Ramos (cell line): ENCODE measurements at regions not wholly inside any gene's neighbourhood (a gene's known extent, or its start where the extent isn't known, plus 50 kb on each side); places are given as distances from the start of the nearest gene placed in this dataset.
"Not testable (repeated sequence)": the region's sequence is repeated elsewhere in the genome, so short reads cannot be mapped to it uniquely, and the experiment has no call there.

Experiments
- in situ Hi-C: fragments of 300-500 bp; cut with MboI; formaldehyde crosslinking; loops from one replicate; pipeline ENCODE4 v1.14.3; 2022; ENCODE audit warnings: low sequenced_read_pairs; ENCODE audit not compliant: unreplicated experiment

DNA sequence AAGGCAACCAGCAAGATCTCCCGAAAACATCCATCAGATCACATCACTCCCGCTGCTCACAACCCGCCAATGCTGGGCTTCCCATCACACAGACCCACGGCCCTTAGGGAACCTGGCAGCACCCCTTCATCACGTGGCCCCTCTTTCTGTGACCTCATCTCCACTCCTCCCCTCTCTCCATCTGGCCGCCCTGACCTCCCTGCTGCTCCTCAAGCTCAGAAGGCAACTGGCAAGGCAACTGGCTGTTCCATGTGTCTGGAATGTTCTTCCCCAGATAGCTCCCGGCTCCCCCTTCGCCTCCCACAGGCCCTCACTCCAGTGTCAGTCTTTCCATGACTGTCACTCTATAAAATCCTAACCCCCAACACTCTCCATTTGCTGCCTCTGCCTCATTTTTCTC is 113.0 kb upstream of the ERG start:
- in situ Hi-C loops, result no loop called here

GRCh38 chr21:38613686-38614085 is 115.4 kb upstream of the ERG start:
- in situ Hi-C loops, result no loop called here

DNA sequence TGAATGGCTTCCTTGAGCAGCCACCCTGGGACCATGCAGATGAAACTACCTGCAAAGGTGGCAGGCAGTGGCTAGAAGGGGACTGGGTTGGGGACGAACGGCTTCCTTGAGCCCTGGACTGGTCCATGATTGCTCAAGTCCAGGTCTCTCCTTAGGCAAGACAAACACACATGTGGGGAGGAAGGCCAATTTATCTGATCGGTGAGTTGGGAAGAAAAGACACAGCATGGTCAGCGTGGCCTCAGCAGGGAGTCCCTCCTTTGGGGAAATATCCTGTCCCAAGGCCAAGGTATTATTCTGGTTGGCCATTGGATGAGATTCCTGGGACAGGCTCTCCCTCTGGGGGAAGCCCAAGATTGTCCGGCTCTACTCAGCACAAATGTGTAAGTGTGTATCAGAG is 116.3 kb upstream of the ERG start:
- in situ Hi-C loops, result no loop called here

DNA sequence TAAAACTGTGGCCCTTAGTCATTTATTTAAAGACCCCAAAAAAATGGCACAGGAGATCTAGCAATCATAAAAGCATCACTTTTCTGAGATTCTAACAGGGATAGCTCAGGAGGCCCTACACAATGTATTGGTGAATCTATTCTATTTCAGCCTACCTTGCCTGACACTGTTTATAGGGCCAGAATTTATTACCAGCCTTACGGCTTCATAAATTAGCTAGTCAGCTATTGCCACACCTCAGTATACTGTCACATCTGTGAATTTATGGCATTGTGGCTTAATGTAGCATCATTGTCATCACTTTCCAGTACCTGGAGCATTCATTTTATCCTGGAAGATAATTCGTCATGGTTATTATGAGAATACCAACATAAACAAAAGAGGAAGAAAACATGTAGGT is 121.2 kb upstream of the ERG start:
- in situ Hi-C loops, result no loop called here

DNA sequence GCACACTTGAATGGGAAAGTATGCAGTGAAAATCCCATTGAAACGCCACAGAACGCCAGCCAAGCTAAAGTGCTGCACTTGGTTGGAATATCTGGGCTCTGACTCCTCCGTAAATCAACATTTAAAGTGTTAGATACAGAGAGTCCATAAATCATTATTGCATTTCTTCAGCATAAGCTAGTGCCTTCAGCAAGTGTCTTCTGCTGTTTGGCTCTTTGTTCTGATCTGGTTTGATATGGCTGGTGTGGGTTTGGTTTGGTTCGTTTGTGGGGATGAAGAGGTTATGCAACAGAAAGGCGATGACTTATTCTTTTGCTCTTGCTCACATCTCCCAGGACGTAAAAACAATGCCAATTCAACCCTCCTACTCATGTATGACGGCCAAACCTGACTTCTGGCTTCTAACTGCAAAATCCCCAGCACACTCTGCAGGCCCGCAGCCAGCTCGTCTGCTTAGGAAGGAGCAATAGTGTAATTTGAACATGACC is 121.8 kb upstream of the ERG start:
- in situ Hi-C loops, result no loop called here

DNA sequence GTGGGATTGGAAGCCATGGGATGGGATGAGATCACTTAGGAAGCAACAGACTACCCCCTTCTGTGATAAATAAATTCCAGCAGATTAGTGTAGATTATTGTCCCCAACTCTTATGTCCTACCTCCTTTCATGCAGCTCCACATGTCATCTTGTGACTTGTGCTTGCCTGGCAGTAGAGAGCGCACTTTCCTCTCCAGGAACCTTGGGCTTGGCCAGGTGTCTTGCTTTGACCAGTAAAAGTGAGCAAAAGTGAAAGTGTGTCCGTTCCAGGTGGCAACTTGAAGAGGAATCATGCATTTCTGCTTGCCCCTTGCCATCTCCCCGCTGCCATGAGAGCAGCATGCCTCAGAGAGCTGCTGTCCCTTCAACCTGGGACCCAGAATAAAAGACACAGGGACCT is 122.9 kb upstream of the ERG start:
- in situ Hi-C loops, result no loop called here

- in situ Hi-C loops, result no loop called here
Measured at GRCh38 chr21:38622081-38622826, 124.0 kb upstream of the ERG start.

GRCh38 chr21:38622827-38623209 is 124.5 kb upstream of the ERG start:
- in situ Hi-C loops, result no loop called here

GRCh38 chr21:38623552-38623951 is 125.3 kb upstream of the ERG start:
- in situ Hi-C loops, result no loop called here

GRCh38 chr21:38625000-38625399 is 126.7 kb upstream of the ERG start:
- in situ Hi-C loops, result no loop called here

DNA sequence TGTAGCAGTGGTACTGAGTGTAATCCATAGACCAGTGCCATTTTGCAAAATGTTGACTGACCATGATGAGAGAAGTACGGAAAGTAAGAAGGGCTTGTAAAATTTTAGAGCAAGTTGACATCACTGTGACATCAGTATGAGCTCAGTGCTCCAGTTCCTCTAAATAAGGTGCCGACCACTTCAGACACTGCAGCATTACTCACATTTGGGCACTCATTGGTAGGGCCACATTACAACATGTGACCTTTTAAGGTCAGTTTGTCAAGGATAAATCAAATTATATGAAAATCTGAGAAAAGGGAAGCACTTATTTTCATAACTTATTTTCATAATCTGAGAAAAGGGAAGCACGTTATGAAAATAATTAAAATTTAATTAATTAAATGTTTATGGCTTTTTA is 128.0 kb upstream of the ERG start:
- in situ Hi-C loops, result no loop called here

DNA sequence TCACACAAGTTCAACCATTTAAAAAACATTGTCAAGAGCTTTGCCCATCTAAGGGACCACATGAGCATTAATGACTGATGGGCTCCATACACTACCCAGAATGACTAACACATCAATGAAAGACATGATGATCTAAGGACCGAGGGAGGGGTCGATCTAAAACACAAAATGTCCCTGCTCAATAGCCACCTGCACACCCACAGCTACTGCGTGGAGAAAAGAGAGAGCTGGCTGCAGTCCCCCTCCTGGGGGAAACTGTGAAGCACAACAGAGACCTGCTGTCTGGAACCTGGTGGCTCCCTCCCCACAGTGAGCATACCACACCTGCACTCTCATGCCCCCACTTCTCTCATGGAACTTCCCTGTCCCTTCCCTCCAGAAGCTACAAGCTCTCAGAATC is 130.1 kb upstream of the ERG start:
- in situ Hi-C loops, result no loop called here

- in situ Hi-C loops, result no loop called here
Measured at GRCh38 chr21:38631206-38631605, 132.9 kb upstream of the ERG start.

DNA sequence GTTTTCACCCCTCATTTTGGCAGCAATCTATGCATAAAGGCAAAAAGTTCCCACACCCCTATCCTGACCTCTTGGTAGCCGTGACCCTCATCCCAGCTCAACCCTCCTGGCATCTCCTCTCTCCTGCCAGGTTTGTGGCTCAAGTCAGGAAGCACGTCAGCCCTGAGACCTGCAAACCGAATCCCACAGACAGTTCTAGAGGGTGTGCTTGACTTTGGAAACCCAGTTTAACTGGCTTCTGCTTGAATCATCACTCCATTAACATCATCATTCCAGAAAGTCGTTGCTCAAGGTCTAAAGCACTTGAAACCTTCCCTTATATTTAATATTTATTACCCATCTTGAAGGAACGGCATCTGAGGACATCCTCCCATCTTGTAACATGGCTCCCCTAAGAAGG is 133.4 kb upstream of the ERG start:
- in situ Hi-C loops, result no loop called here

DNA sequence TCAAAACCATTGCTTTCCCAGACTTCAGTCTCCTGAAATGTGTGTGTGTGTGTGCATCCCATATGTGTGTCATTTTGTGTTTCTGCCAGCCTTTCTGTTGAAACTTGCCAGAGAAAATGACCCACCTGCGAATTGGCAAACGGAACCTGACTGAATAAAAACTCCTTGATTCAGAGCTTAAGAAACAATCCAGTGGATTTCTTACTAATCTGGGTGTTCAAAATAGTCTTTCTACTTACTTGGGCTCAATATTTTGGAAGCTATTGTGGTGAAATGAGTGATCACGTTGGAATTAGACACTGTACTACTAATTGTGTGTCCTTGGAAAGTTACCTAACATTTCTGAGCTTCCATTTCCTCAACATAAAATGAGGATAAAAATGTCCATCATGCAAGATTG is 138.9 kb upstream of the ERG start:
- in situ Hi-C loops, result no loop called here

DNA sequence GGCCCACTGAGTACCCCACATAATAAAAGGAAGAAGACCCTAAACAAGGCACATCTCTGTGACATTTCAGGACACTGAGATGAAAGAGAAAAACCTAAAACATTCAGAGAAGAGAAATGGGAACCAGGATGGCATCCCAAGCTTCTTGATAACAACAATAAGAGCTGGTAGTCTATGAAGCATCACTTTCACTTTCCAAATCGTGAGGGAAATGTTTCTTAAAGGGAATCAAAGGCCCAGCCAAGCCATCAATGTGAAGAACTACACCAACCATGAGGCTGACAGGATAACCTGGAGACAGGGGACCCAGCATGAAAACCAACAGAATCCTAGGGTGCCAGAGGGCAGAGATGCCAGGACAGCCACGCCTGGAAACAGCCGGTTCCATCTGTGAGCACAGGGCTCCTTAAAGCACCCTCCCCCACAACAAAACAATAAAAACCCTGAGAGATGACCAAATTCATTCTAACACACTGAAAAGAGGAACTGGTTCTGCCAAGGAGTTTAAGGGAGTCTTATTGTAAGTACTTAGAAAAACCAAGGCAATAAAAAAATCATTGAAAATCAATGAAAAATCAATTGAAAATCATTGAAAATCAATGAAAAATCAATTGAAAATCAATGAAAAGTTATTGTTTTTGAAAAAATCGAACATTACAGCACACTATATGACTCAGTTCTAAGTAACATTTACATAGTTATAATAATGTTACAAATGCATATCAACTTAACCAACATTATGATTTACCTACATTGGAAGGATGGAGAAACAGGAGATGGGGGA is 141.5 kb upstream of the ERG start:
- in situ Hi-C loops, result no loop called here

DNA sequence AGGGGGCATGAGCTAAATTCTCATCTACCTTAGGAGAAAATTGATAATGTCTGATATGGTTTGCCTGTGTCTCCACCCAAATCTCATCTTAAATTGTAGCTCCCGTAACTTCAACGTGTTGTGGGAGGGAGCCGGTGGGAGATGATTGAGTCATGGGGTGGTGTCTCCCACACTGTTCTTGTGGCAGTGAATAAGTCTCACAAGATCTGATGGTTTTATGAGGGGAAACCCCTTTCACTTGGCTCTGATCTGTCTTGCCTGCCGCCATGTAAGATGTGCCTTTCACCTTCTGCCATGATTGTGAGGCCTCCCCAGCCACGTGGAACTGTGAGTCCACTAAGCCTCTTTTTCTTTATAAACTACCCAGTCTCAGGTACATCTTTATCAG is 142.1 kb upstream of the ERG start:
- in situ Hi-C loops, result not testable (repeated sequence)

GRCh38 chr21:38643404-38644023 is 145.2 kb upstream of the ERG start:
- in situ Hi-C loops, result no loop called here

GRCh38 chr21:38645282-38645681 is 147.0 kb upstream of the ERG start:
- in situ Hi-C loops, result no loop called here

GRCh38 chr21:38646213-38646837 is 148.0 kb upstream of the ERG start:
- in situ Hi-C loops, result no loop called here

DNA sequence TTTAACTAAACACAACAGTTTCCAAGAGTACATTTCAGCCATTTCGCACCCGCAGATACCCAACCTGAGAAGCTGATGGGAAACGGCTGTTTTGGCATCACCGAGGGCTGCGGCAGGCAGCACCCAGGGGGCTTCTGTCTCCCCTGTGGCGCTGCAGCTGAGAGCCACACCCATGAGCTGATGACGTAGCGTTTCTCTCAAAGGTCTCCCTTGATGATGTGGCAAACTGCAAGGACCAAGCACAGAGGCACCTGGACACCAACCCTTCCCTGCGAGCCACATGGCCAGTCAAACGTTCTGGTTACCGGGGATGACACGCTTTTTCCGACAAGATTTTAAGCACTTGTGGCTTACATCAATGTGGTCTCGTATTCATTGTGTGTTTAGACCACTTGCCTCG is 150.8 kb upstream of the ERG start:
- in situ Hi-C loops, result no loop called here
